ENCODE measurements at regions not wholly inside any gene's neighbourhood (a gene's known extent, or its start where the extent isn't known, plus 50 kb on each side); places are given as distances from the start of the nearest gene placed in this dataset.

DNA sequence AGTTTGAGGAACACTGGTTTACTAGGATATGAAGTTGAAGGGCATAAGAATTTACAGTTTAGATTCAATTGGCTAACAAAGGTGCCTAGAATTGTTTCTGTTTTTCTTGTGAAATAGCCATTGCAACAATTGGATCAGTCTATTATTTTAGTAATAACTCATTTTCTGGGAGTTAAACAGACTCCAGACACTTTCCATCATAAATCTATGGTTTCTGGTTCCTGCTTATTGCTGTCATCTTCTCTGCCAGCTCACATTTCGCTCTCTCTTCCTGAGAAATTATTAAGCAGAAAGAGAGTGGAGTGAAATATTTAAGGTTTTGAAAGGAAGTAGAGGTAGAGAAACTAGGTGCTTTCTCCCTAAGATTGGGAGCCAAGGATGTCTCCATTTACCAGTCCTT is 165.1 kb upstream of the PRR16 start:
- TF ChIP-seq POLR2AphosphoS5 (IDR thresholded peaks at IDR 0.05; ENCODE audit: low read depth, low read length), result no peak
- TF ChIP-seq CTCF (IDR thresholded peaks at IDR 0.05), result no peak
- no peak for TF ChIP-seq ELF1 (IDR thresholded peaks at IDR 0.05)
- TF ChIP-seq GABPA (IDR thresholded peaks at IDR 0.05; ENCODE audit: low read depth), result no peak
- TF ChIP-seq EP300 (IDR thresholded peaks at IDR 0.05; ENCODE audit: borderline replicate concordance in 1 of 2, low read depth in 1 of 2, low read length in 1 of 2), result no peak
- TF ChIP-seq, protein P1, sequence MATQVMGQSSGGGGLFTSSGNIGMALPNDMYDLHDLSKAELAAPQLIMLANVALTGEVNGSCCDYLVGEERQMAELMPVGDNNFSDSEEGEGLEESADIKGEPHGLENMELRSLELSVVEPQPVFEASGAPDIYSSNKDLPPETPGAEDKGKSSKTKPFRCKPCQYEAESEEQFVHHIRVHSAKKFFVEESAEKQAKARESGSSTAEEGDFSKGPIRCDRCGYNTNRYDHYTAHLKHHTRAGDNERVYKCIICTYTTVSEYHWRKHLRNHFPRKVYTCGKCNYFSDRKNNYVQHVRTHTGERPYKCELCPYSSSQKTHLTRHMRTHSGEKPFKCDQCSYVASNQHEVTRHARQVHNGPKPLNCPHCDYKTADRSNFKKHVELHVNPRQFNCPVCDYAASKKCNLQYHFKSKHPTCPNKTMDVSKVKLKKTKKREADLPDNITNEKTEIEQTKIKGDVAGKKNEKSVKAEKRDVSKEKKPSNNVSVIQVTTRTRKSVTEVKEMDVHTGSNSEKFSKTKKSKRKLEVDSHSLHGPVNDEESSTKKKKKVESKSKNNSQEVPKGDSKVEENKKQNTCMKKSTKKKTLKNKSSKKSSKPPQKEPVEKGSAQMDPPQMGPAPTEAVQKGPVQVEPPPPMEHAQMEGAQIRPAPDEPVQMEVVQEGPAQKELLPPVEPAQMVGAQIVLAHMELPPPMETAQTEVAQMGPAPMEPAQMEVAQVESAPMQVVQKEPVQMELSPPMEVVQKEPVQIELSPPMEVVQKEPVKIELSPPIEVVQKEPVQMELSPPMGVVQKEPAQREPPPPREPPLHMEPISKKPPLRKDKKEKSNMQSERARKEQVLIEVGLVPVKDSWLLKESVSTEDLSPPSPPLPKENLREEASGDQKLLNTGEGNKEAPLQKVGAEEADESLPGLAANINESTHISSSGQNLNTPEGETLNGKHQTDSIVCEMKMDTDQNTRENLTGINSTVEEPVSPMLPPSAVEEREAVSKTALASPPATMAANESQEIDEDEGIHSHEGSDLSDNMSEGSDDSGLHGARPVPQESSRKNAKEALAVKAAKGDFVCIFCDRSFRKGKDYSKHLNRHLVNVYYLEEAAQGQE (IDR thresholded peaks at IDR 0.05; ENCODE audit: low read depth, low read length), result no peak
- TF ChIP-seq MAX (IDR thresholded peaks at IDR 0.05; ENCODE audit: low read depth), result no peak
- TF ChIP-seq YY1 (IDR thresholded peaks at IDR 0.05; ENCODE audit: low read depth), result no peak
- TF ChIP-seq TAF1 (IDR thresholded peaks at IDR 0.05; ENCODE audit: borderline replicate concordance, low read depth, low read length), result no peak
- TF ChIP-seq, protein P2, sequence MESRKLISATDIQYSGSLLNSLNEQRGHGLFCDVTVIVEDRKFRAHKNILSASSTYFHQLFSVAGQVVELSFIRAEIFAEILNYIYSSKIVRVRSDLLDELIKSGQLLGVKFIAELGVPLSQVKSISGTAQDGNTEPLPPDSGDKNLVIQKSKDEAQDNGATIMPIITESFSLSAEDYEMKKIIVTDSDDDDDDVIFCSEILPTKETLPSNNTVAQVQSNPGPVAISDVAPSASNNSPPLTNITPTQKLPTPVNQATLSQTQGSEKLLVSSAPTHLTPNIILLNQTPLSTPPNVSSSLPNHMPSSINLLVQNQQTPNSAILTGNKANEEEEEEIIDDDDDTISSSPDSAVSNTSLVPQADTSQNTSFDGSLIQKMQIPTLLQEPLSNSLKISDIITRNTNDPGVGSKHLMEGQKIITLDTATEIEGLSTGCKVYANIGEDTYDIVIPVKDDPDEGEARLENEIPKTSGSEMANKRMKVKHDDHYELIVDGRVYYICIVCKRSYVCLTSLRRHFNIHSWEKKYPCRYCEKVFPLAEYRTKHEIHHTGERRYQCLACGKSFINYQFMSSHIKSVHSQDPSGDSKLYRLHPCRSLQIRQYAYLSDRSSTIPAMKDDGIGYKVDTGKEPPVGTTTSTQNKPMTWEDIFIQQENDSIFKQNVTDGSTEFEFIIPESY (IDR thresholded peaks at IDR 0.05; ENCODE audit: borderline replicate concordance, low read depth), result no peak
- TF ChIP-seq, protein P3, sequence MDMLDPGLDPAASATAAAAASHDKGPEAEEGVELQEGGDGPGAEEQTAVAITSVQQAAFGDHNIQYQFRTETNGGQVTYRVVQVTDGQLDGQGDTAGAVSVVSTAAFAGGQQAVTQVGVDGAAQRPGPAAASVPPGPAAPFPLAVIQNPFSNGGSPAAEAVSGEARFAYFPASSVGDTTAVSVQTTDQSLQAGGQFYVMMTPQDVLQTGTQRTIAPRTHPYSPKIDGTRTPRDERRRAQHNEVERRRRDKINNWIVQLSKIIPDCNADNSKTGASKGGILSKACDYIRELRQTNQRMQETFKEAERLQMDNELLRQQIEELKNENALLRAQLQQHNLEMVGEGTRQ (IDR thresholded peaks at IDR 0.05; ENCODE audit: borderline replicate concordance, low read depth, low read length), result no peak
- TF ChIP-seq RAD21 (IDR thresholded peaks at IDR 0.05; ENCODE audit: low read length), result no peak
- TF ChIP-seq RFX5 (IDR thresholded peaks at IDR 0.05; ENCODE audit: low read length), result no peak
